Lower leg skin (tissue), 4 donors: ENCODE measurements at regions not wholly inside any gene's neighbourhood (a gene's known extent, or its start where the extent isn't known, plus 50 kb on each side); places are given as distances from the start of the nearest gene placed in this dataset.
"Not testable (repeated sequence)": the region's sequence is repeated elsewhere in the genome, so short reads cannot be mapped to it uniquely, and the experiment has no call there.

Source experiments
- DNase-seq, 2 donors: peaks; one replicate each; pipeline ENCODE4 v3.0.0-alpha.2; 2019; ENCODE audit warnings: low spot score in 2 of 2
- H3K4me3 ChIP-seq: fragments of 200-600 bp; sonication (generic); 2 replicates; pipeline ENCODE4 v1.5.1; 2017; ENCODE audit warnings: mild to moderate bottlenecking, low read depth; ENCODE audit not compliant: poor library complexity, severe bottlenecking
- POLR2A ChIP-seq, 2 donors: fragments of 450-650 bp; IDR thresholded peaks; one replicate each; pipeline ENCODE4 v1.6.1; 2016 to 2017; ENCODE audit warnings: antibody characterized with exemption in 2 of 2, mild to moderate bottlenecking in 1 of 2, moderate library complexity in 1 of 2
- WGBS, 2 donors: methylation state at CpG; one replicate each; pipeline ENCODE4 v1.1.5; 2018; 5-methylcytosine and 5-hydroxymethylcytosine counted together
- intact Hi-C: fragments of 100-400 bp; cut with DNase I; formaldehyde crosslinking; loops from one replicate; pipeline ENCODE4 v1.15.0; 2023; ENCODE audit warnings: low total_unique reads
- TF ChIP-seq, protein P1 (sequence below), 3 donors: fragments of 450-650 bp; IDR thresholded peaks; one replicate each; pipeline ENCODE4 v1.5.1; 2016; ENCODE audit warnings: antibody characterized with exemption in 3 of 3, mild to moderate bottlenecking in 3 of 3, moderate library complexity in 2 of 3

DNA sequence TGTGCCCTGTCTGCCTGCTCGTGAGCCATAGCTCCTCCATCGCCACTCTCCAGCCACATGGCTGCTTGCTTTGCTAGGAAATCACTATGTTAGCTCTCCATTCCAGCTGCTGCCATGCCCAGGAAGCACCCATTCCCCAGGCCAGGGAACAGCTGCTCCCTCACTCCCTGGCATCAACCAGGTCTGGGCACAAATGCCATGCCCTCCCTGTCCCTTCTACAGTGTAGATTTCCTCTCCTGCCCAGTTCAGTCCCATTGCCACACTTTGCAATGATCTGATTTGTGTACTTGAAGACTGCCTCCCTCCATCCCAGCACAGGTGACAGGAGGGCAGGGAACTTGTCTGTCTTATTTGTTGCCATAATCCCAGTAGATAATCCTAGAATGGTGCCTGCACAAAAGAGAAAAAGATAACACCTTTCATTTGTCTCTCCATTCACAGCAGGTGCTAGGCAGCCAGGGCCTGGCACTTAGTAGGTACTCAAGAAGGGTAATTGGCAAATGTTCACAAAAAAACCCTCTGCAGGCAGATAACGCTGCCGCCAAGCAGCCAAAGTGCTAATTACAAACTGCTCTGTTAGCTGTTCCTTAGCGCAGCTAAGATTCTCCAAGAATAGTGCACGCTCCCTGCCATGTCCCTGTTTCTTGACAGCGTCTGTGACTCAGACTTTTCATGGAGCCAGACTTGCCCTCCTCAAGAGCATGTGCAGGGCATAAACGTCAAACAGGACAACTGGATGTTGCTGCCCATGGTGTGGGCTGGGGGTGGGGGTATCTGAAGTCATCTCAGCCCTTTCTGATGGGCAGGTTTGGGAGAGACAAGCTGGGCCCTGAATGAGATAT lies 69.1 kb downstream of the ARL6IP4 start:
- intact Hi-C loops = loop anchor here (10.0 kb wide), 1 partner anchor 95 kb away; no protein-coding TSS in a partner anchor
- no peak for TF ChIP-seq POLR2A (IDR thresholded peaks at IDR 0.05)
- TF ChIP-seq, protein P1, sequence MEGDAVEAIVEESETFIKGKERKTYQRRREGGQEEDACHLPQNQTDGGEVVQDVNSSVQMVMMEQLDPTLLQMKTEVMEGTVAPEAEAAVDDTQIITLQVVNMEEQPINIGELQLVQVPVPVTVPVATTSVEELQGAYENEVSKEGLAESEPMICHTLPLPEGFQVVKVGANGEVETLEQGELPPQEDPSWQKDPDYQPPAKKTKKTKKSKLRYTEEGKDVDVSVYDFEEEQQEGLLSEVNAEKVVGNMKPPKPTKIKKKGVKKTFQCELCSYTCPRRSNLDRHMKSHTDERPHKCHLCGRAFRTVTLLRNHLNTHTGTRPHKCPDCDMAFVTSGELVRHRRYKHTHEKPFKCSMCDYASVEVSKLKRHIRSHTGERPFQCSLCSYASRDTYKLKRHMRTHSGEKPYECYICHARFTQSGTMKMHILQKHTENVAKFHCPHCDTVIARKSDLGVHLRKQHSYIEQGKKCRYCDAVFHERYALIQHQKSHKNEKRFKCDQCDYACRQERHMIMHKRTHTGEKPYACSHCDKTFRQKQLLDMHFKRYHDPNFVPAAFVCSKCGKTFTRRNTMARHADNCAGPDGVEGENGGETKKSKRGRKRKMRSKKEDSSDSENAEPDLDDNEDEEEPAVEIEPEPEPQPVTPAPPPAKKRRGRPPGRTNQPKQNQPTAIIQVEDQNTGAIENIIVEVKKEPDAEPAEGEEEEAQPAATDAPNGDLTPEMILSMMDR (IDR thresholded peaks at IDR 0.05) = no peak
- no peak overlapping the region for H3K4me3 ChIP-seq
- WGBS, 2 donors = 75 to 80% methylated on average over 8 of the region's 8 CpGs
- no peak for DNase-seq

DNA sequence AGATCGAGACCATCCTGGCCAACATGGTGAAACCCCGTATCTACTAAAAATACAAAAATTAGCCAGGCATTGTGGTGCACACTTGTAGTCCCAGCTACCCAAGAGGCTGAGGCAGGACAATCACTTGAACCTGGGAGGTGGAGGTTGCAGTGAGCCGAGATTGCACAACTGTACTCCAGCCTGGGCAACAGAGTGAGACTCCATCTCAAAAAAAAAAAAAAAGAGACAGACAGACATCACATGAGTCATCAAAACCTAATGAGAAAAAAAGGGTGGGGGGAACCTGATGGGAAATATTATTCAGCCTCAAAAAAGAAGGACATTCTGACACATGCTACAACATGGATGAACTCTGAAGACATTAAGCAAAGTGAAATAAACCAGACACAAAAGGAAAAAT lies 67.4 kb downstream of the ARL6IP4 start:
- WGBS, 2 donors = 95% methylated on average over 3 of the region's 3 CpGs
- intact Hi-C loops = loop anchor here (10.0 kb wide), 1 partner anchor 97 kb away; no protein-coding TSS in a partner anchor
- DNase-seq, H3K4me3 ChIP-seq: not testable (repeated sequence)

DNA sequence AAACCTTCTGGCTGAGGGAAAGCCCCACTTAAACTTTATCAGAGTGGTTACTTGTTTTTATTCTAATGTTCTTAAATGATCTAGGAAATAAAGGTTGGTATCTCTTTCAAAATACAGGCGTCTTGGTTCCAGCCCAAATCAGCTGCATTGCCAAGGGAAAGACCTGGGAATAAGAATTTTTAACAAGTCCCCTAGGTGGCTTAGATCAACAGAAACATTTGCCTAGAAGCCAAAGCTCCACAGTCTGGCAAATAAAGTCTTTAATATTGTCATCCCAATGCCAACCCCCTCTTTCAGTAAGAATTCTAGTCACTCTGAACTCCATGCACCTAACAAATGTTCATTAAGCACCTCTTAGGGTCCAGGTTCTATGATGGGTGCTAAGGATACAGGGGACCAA lies 66.8 kb downstream of the ARL6IP4 start:
- TF ChIP-seq POLR2A (IDR thresholded peaks at IDR 0.05) = no peak
- TF ChIP-seq, protein P1 (IDR thresholded peaks at IDR 0.05) = no peak
- no peak overlapping the region for H3K4me3 ChIP-seq
- WGBS, 2 donors = 88% methylated on average over 1 of the region's 1 CpG
- DNase-seq = no peak
- intact Hi-C loops = loop anchor here (10.0 kb wide), 1 partner anchor 98 kb away; no protein-coding TSS in a partner anchor

DNA sequence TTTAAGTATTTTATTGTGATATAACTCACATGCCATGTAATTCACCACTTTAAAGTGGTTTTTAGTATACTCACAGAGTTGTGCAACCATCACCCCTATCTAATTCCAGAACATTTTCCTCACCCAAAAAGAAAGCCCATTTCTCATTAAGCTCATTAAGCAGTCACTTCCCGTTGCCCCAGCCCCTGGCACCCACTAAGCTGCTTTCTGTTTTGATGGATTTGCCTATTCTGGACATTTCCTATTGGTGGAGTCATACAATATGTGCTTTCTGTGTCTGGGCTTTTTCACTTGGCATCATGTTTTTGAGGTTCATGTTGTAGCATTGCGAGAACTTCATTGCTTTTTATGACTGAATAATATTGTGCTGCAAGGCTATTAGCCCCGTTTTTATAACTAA lies 66.0 kb downstream of the ARL6IP4 start:
- DNase-seq = no peak
- intact Hi-C loops = loop anchor here (10.0 kb wide), 1 partner anchor 98 kb away; no protein-coding TSS in a partner anchor
- TF ChIP-seq POLR2A (IDR thresholded peaks at IDR 0.05) = no peak
- WGBS, 2 donors = 67 to 83% methylated on average over 3 of the region's 3 CpGs
- no peak overlapping the region for H3K4me3 ChIP-seq

DNA sequence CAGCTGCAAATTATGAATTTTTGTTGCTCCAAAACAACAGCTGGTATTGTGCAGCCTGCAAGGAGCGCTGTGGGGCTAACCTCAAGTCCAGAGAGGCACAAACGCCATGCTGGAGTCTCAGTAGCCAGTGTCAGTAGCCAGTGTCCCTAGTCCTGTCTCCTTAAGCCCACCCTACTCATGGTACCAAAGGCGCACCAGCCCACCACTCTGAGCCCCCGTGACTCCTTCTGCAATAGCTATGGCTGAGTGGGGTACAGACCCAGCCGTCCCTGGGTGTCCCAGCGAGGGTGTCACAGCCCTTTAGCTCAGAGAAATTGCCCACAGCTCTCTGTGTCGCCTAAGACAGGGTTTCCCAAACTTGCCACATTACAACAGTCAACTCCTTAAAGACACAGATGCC lies 65.2 kb downstream of the ARL6IP4 start:
- WGBS, 2 donors = 84 to 92% methylated on average over 7 of the region's 7 CpGs
- intact Hi-C loops = loop anchor here (10.0 kb wide), 1 partner anchor 99 kb away; no protein-coding TSS in a partner anchor
- TF ChIP-seq, protein P1 (IDR thresholded peaks at IDR 0.05) = no peak
- TF ChIP-seq POLR2A (IDR thresholded peaks at IDR 0.05) = no peak
- no peak for DNase-seq
- no peak overlapping the region for H3K4me3 ChIP-seq

DNA sequence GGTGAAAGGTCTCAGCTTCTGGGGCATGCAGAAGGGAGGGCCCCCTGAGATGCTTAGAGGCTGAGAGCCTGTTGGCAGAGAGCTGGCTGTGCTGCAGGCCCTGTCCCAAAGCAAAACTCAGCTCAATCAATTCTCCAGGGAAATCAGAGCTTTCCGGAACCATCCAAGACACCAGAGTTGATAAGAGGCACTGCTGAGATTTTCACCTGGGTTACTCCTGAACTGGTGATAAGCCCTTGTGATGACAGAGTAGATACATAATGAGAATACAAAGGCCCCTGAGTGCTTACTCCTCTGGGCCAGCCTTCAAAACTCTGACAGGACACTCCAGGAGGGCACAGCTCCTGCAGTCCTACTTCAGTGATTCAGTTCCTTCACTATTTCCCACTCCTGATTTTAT lies 63.9 kb downstream of the ARL6IP4 start:
- TF ChIP-seq POLR2A (IDR thresholded peaks at IDR 0.05) = no peak
- TF ChIP-seq, protein P1 (IDR thresholded peaks at IDR 0.05) = no peak
- DNase-seq = no peak
- no peak overlapping the region for H3K4me3 ChIP-seq
- 70 to 85% methylated on average over 1 of the region's 1 CpG for WGBS, 2 donors
- intact Hi-C loops = loop anchor here (10.0 kb wide), 1 partner anchor 100 kb away; no protein-coding TSS in a partner anchor
